Amygdala (tissue), 56 donors: ENCODE measurements at regions not wholly inside any gene's neighbourhood (a gene's known extent, or its start where the extent isn't known, plus 50 kb on each side); places are given as distances from the start of the nearest gene placed in this dataset.

Experiments used
- DNase-seq, 56 donors: peaks; one replicate each; lab custom pipeline; 2025; lab: John Stamatoyannopoulos, UW

GRCh38 chr11:105334025-105334714, 194.6 kb upstream of the CARD18 start:
- no peak for DNase-seq

- no peak for DNase-seq
Observed at GRCh38 chr11:105333153-105333552, 193.6 kb upstream of the CARD18 start.

GRCh38 chr11:105332171-105332570, 192.6 kb upstream of the CARD18 start:
- DNase-seq, result no peak

- DNase-seq, result no peak
Observed at GRCh38 chr11:105328061-105328460, 188.5 kb upstream of the CARD18 start.

- no peak for DNase-seq
Observed at GRCh38 chr11:105324156-105324555, 184.6 kb upstream of the CARD18 start.

- DNase-seq, result no peak
Observed at GRCh38 chr11:105321696-105322095, 182.1 kb upstream of the CARD18 start.

- DNase-seq, result no peak
Observed at GRCh38 chr11:105315287-105315686, 175.7 kb upstream of the CARD18 start.

- DNase-seq, result no peak
Observed at GRCh38 chr11:105312266-105312665, 172.7 kb upstream of the CARD18 start.

GRCh38 chr11:105298630-105299029, 159.1 kb upstream of the CARD18 start:
- no peak for DNase-seq

- no peak for DNase-seq
Observed at GRCh38 chr11:105298174-105298573, 158.6 kb upstream of the CARD18 start.

- DNase-seq, result no peak
Observed at GRCh38 chr11:105297463-105297862, 157.9 kb upstream of the CARD18 start.

- no peak for DNase-seq
Observed at GRCh38 chr11:105296806-105297205, 157.2 kb upstream of the CARD18 start.

- DNase-seq, result no peak
Observed at GRCh38 chr11:105296386-105296785, 156.8 kb upstream of the CARD18 start.

GRCh38 chr11:105282658-105283057, 143.1 kb upstream of the CARD18 start:
- no peak for DNase-seq

GRCh38 chr11:105274631-105275030, 135.1 kb upstream of the CARD18 start:
- DNase-seq, result no peak

GRCh38 chr11:105273660-105274280, 134.2 kb upstream of the CARD18 start:
- DNase-seq, result no peak

GRCh38 chr11:105269862-105270261, 130.3 kb upstream of the CARD18 start:
- DNase-seq, result no peak

- no peak for DNase-seq
Observed at GRCh38 chr11:105268404-105269062, 129.0 kb upstream of the CARD18 start.

GRCh38 chr11:105265845-105266244, 126.3 kb upstream of the CARD18 start:
- DNase-seq, result no peak

- no peak for DNase-seq
Observed at GRCh38 chr11:105260976-105261375, 121.4 kb upstream of the CARD18 start.

- no peak for DNase-seq
Observed at GRCh38 chr11:105245781-105246315, 106.3 kb upstream of the CARD18 start.
